ENCODE measurements at regions not wholly inside any gene's neighbourhood (a gene's known extent, or its start where the extent isn't known, plus 50 kb on each side); places are given as distances from the start of the nearest gene placed in this dataset.

DNA sequence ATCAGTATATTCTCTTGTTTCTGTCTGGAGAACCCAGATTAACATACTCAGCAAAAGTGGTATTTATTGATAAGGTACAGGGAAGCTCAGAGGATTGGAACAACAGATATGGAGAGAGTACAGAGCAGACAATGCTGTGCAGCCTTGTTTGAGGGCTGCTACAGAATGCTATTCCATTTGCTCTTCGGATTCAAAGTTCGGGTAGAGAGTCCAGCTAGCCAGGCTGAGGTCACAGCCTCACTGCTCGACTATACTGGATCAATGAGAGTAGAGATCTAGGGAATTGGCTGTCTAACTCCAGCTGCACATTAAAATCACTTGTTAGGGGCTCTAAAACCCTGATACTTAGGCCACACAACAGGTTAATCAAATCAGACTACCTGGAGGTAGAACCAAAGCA, 200.1 kb upstream of the BTBD3 start:
- DNase-seq = no peak

- no peak for DNase-seq
Measured at GRCh38 chr20:11718474-11719094, 199.1 kb upstream of the BTBD3 start.

DNA sequence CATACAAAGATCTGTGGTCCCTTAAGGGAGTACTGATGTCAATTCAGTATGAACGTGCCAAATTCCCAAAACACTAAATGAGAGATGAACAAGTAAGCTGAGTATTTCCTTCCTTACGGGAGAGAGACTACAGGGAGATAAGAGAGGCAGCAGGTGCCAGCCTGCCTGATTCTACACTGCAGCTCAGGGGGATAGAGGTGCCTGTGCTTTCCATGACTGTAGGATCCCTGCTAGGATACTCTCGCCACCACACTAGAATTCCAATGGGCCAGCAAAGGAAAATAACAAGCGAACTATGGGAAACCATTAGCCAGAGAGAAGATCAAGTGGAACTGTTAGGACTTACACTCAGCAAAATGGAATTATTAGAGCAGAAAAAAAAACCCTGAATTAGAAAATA, 198.5 kb upstream of the BTBD3 start:
- no peak for DNase-seq

DNA sequence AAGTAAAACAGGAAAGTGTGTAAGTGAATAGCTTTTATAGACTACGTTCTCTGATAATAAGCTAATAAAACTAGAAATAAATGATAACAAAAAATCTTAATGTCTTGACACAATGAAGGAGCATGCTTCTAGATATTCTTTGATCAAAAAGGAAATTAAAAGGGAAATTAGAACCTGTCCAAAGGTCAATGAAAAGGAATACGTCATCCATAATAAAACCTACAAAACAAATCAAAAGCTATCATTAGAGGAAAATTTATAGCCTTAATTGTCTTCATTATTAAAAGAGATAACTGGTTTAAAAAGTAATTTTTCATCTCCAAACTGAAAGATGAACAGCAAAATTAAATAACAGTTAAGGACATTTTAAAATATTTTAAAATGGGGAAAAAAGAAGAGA, 196.3 kb upstream of the BTBD3 start:
- no peak for DNase-seq

DNA sequence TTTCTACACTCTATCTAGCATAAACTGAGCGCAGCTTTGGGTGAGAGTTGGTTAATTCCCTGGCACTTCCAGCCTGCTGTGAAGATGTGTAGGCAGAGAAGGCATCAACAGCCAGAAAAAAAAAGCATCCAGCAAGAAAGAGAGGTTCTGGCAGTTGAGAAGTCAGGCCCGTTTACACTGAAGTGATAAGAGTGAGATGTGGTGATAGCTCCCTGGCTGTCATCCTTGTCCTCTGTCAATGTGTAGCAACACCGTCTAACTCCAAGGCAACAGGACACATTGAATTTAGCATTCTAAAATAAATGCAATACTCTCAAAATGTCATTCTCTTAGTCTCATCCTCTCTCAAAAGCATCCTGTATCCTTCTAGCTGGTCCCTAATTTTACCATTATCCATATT, 193.6 kb upstream of the BTBD3 start:
- DNase-seq = no peak

- peak; percentile 24 for DNase-seq
Measured at GRCh38 chr20:11726026-11726425, 191.7 kb upstream of the BTBD3 start.

DNA sequence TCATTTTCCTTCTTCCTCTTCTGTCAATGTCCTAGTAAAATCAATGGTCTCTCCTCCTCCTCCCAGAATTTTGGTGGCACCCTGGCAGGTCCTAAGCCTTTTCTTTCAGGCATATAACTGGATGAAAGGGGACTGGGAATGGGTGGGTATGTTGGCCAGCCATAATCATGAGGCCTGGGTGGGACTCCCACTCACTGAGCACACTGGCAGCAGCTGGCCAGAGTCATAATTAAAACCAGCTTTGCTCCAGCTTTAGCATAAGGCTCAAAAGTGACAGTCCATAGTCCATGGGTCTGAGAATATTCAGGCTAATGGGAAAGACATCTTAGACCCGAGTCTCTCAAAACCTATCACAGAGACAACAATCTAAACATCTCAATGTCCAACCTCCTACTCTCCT, 190.0 kb upstream of the BTBD3 start:
- DNase-seq = no peak

- DNase-seq = no peak
Measured at GRCh38 chr20:11728937-11729336, 188.8 kb upstream of the BTBD3 start.

- no peak for DNase-seq
Measured at GRCh38 chr20:11729806-11730205, 187.9 kb upstream of the BTBD3 start.

DNA sequence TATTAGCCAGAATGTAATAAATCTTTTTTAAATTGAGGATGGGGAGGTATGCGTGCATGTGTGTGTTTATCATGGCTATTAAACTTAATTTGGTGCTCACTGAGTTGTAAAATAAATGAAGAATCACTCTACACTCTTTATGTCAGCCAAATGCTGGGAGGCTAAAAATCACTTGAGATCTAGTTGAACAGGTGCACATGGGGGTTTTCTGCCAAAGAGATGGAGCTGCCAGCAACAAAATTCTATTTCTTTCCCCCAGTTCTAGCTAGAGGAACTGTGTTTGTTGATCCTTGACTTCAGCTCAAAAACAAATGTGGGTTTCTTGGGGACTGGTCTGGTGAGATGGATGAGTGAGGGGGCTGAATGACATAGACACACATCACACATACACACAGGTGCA, 183.3 kb upstream of the BTBD3 start:
- DNase-seq = no peak

DNA sequence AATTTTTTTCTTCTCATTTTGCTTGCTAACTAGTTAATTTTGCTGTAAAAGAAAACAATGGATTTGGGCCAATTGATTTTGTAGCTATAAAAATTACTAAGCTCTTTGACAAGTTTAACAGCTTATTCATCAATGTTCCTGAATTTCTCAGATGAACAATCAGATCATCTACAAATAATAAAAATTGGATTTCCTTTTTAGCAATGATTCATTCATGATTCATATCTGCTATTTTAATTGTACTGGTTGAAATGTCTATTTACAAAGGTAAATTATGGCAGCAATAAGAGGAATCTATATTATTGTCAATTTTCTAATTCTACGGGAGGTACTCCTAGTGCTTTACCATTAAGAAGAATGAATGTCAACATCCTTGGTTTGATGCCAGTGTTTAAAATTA, 178.8 kb upstream of the BTBD3 start:
- no peak for DNase-seq

DNA sequence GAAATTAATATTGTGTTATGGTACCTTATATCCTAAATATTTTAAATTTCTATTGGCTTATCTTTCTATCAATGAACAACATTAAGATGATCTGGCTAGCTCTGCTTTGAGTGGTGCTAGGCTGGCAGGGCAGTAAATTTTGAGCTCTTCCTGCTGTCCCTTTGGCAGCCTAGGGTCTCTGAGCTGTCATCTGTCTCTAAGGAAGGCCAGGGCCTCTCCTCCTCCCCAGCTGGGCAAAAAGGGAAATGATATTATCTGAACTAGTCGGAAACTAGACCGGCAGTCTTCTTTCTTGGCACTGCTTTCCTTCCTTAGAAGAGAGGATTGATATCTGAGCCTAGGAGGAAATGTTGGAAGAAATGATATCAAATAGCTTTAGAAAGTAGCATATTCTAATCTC, 176.7 kb upstream of the BTBD3 start:
- DNase-seq = no peak

- no peak for DNase-seq
Measured at GRCh38 chr20:11745145-11745544, 172.5 kb upstream of the BTBD3 start.

- DNase-seq = no peak
Measured at GRCh38 chr20:11748436-11748835, 169.3 kb upstream of the BTBD3 start.

GRCh38 chr20:11752336-11752735, 165.4 kb upstream of the BTBD3 start:
- DNase-seq = no peak

DNA sequence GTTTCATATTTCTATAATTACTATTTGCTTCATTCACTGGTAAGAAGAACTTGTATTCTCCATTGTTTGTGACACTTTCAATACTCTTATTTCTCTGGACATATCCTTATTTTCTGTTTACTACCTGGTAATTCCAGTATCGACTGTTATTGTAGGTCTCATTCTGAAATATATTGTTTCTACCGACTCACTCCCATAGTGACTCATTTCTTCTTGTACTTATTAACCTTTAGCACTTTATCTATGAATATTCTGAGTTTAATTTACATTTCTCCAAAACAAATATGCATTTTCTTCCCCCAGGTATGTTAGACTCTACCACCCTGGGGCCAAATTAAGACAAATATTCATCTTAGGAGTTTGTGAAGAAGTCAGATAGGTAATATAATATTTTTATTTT, 164.5 kb upstream of the BTBD3 start:
- DNase-seq = no peak

- peak; percentile 47 for DNase-seq
Measured at GRCh38 chr20:11754451-11754850, 163.2 kb upstream of the BTBD3 start.

- DNase-seq = no peak
Measured at GRCh38 chr20:11755071-11755841, 162.4 kb upstream of the BTBD3 start.

DNA sequence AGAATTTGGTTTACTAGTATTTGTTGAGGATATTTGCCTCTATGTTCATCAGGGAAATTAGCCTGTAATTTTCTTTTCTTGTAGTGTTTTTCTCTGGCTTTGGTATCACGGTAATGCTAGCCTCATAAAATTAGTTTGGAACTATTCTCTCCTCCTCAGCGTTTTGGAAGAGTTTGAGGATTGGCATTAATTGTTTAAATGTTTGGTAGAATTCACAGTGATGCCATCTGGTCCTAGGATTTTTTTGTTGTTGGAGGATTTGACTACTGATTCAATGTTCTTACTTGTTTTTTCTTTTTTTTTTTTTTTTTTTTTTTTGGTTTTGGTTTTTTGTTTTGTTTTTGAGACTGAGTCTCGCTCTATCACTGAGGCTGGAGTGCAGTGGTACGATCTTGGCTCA, 156.2 kb upstream of the BTBD3 start:
- DNase-seq = no peak

- peak; percentile 45 for DNase-seq
Measured at GRCh38 chr20:11766961-11767360, 150.7 kb upstream of the BTBD3 start.

DNA sequence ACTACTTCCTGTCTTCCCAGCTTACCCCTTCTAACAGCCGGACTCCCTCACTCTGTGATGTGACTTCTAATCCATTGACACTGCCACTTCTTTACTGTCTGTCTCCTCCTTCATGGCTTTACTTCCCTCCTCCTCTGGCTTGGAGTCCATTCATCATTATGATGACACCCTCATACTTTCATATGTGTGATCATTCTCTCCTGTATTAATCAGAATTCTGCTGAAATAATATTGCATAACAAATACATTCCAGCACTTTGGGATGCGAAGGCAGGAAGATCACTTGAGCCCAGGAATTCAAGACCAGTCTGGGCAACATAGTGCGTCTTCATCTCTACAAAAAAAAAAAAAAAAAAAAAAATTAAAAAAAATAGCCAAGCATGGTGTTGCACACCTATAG, 147.9 kb upstream of the BTBD3 start:
- DNase-seq = no peak

DNA sequence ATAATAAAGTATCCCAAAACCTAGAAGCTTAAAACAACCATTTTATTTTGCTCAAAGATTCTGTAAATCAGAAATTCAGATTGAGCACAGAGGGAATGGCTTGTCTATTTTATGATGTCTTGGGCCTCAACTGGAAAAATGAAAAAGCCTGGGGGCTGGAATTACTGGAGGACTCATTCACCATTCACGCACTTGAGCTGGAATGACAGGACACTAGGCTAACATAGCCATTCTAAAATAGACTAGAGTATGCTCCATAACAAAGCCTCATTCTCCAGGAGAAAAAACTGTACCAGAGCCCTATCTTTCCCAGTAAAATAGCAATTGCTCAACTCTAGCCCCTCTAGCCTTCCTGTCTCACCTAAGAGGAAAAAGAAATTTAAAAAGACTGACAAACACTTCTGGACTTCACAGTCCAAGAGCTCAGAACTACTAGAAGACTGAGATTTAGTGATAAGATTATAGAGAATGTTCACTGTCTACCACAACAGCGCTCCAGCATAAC, 145.4 kb upstream of the BTBD3 start:
- no peak for DNase-seq

DNA sequence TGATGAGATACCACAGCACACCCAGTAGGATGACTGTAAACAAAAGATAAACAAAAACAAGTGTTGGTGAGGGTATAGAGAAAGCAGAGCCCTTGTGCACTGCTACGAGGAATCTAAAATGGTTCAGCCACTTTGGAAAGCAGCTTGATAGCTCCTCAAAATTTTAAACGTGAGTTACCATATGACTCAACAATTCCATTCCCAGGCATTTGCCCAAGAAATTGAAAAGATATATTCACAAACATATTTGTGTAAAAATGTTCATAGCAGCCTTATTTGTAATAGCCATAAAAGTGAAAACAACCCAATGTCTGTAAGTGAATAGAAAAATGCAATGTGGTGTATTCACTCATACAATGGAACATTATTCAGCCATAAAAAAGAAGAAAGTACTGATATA, 141.0 kb upstream of the BTBD3 start:
- DNase-seq = no peak

DNA sequence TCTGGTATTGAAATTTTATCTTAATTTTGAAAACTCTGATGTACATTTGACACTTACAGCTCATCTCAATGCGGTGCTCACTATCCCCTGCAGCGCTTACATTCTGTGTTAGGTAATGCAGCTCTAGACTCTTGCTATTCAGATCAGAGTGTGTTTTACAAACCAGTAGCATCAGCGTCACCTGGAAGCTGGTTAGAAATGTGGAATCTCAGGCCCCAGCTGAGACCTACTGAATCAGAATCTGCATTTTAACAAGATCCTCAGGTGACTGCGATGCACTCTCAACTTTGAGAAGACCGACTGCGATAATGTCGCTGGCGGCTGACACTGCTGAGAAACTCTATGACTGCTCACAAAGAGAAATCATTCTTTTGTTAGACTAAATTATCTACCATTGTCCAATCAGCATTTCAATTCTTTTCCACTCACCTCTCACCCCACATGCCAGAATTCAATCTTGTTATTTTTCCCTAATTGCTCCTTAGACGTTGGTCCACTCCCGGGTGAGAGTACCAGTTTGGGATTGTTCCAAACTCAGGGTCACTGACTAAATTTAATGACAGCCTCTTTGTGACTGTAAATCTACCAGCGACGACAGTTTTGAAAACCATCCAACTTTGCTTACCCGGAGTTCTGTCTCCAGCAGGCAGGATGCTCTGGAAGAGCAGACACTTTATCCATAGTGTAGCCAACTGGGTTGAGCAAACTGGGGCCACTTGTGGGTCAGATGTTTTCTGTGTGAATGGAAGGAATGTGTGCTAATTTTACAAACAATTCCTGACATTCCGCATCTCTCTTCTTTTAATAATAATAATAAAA, 140.1 kb upstream of the BTBD3 start:
- DNase-seq = peak; percentile 7

Data from NCI-H2029 (cell line).